ENCODE measurements at regions not wholly inside any gene's neighbourhood (a gene's known extent, or its start where the extent isn't known, plus 50 kb on each side); places are given as distances from the start of the nearest gene placed in this dataset.

DNA sequence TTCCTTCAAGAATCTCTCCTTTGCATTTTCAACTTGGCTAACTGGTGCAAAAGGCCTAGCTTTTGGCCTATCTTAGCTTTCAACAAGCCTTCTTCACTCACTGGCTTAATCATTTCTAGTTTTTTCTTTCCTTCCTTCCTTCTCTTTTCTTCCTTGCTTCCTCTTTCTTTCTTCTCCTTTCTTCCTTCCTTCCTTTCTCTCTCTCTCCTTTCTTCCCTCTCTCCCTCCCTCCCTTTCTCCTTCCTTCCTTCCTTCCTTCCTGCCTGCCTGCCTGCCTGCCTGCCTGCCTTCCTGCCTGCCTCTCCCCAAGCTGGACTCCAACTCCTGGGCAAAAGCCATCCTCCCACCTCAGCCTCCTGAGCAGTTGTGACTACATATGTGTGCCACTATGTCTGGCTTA lies 176.2 kb upstream of the APCDD1 start (continued):
- TF ChIP-seq, protein P1, sequence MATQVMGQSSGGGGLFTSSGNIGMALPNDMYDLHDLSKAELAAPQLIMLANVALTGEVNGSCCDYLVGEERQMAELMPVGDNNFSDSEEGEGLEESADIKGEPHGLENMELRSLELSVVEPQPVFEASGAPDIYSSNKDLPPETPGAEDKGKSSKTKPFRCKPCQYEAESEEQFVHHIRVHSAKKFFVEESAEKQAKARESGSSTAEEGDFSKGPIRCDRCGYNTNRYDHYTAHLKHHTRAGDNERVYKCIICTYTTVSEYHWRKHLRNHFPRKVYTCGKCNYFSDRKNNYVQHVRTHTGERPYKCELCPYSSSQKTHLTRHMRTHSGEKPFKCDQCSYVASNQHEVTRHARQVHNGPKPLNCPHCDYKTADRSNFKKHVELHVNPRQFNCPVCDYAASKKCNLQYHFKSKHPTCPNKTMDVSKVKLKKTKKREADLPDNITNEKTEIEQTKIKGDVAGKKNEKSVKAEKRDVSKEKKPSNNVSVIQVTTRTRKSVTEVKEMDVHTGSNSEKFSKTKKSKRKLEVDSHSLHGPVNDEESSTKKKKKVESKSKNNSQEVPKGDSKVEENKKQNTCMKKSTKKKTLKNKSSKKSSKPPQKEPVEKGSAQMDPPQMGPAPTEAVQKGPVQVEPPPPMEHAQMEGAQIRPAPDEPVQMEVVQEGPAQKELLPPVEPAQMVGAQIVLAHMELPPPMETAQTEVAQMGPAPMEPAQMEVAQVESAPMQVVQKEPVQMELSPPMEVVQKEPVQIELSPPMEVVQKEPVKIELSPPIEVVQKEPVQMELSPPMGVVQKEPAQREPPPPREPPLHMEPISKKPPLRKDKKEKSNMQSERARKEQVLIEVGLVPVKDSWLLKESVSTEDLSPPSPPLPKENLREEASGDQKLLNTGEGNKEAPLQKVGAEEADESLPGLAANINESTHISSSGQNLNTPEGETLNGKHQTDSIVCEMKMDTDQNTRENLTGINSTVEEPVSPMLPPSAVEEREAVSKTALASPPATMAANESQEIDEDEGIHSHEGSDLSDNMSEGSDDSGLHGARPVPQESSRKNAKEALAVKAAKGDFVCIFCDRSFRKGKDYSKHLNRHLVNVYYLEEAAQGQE (IDR thresholded peaks at IDR 0.05; ENCODE audit: unreplicated experiment) = no peak
- TF ChIP-seq NANOG (IDR thresholded peaks at IDR 0.05; ENCODE audit: borderline replicate concordance) (no peak), JUNB (IDR thresholded peaks at IDR 0.05; ENCODE audit: unreplicated experiment) (no peak)

DNA sequence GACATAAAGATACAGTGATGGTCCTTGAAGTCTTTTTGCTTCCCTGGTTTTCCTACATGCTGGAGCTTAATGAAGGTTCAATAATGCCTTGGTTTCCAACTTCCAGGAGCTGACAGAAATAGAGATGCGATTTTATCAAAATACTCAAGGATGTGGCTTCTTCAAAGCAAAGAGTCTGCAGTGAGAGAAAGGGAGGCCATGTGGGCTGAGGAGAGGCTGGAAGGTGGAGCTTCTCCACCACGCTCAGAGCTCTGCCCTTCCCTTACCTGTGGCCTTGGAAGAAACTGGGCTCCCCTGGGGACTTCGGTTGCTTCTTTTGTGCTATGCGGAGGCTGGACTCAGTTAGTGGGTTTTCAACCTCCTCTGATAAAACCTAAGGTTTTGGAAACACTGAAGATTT lies 175.0 kb upstream of the APCDD1 start:
- H3K9me3 Mint-ChIP-seq = no peaks in the 10 kb centered on the region
- no peak overlapping the region for H3K27ac ChIP-seq (ENCODE audit: low read depth)
- ATAC-seq (no peak), DNase-seq (ENCODE audit: low spot score) (no peak)
- no peaks in the 10 kb centered on the region for H4K20me1 ChIP-seq (replicated peaks; ENCODE audit: insufficient read depth)
- H3K9me2 ChIP-seq (ENCODE audit: insufficient read depth) = peaks cover 9% of the 10 kb centered on the region; the same call in 1 of the 2 replicates
- no peak overlapping the region for H3K4me3 Mint-ChIP-seq
- TF ChIP-seq POLR2AphosphoS5 (IDR thresholded peaks at IDR 0.05; ENCODE audit: low read depth) (no peak), JUNB (IDR thresholded peaks at IDR 0.05; ENCODE audit: unreplicated experiment) (no peak), NANOG (IDR thresholded peaks at IDR 0.05; ENCODE audit: borderline replicate concordance) (no peak), CREB1 (CRISPR knock-in tag; IDR thresholded peaks at IDR 0.05; ENCODE audit: low read depth) (no peak), ZNF331 (CRISPR knock-in tag; IDR thresholded peaks at IDR 0.05; ENCODE audit: low read depth) (no peak), EZH2 (IDR thresholded peaks at IDR 0.05; ENCODE audit: low read depth, unreplicated experiment) (no peak), EZH2phosphoT487 (IDR thresholded peaks at IDR 0.05; ENCODE audit: unreplicated experiment) (no peak), ZNF114 (CRISPR knock-in tag; IDR thresholded peaks at IDR 0.05) (no peak)
- TF ChIP-seq, protein P2, sequence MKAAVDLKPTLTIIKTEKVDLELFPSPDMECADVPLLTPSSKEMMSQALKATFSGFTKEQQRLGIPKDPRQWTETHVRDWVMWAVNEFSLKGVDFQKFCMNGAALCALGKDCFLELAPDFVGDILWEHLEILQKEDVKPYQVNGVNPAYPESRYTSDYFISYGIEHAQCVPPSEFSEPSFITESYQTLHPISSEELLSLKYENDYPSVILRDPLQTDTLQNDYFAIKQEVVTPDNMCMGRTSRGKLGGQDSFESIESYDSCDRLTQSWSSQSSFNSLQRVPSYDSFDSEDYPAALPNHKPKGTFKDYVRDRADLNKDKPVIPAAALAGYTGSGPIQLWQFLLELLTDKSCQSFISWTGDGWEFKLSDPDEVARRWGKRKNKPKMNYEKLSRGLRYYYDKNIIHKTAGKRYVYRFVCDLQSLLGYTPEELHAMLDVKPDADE (IDR thresholded peaks at IDR 0.05) = no peak
- TF ChIP-seq, protein P3, sequence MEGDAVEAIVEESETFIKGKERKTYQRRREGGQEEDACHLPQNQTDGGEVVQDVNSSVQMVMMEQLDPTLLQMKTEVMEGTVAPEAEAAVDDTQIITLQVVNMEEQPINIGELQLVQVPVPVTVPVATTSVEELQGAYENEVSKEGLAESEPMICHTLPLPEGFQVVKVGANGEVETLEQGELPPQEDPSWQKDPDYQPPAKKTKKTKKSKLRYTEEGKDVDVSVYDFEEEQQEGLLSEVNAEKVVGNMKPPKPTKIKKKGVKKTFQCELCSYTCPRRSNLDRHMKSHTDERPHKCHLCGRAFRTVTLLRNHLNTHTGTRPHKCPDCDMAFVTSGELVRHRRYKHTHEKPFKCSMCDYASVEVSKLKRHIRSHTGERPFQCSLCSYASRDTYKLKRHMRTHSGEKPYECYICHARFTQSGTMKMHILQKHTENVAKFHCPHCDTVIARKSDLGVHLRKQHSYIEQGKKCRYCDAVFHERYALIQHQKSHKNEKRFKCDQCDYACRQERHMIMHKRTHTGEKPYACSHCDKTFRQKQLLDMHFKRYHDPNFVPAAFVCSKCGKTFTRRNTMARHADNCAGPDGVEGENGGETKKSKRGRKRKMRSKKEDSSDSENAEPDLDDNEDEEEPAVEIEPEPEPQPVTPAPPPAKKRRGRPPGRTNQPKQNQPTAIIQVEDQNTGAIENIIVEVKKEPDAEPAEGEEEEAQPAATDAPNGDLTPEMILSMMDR (conservative IDR thresholded peaks at IDR 0.05; ENCODE audit: low read depth in 2 of 2) = no peak
- no peaks in the 10 kb centered on the region for H3K27me3 ChIP-seq (ENCODE audit: insufficient read depth)
- H3K27ac Mint-ChIP-seq = no peak overlapping the region
- no peaks in the 10 kb centered on the region for H3K36me3 Mint-ChIP-seq (ENCODE audit: low read depth)
- no peak overlapping the region for H3K4me3 ChIP-seq
- H3K4me1 ChIP-seq (ENCODE audit: insufficient read depth) = no peaks in the 10 kb centered on the region
- H3K4me2 ChIP-seq = no peak overlapping the region
- H3F3A ChIP-seq (replicated peaks; ENCODE audit: low read depth) = no peaks in the 10 kb centered on the region
- peak overlapping the region; percentile 43; the same call in 1 of the 2 replicates for H2AFZ ChIP-seq
- H3K27me3 Mint-ChIP-seq (ENCODE audit: insufficient read depth, low read depth, poor library complexity) = peaks cover 10% of the 10 kb centered on the region
- H3K4me1 Mint-ChIP-seq = no peaks in the 10 kb centered on the region; the same call in 2 of the 3 replicates
- no peaks in the 10 kb centered on the region for H3K79me2 ChIP-seq (replicated peaks; ENCODE audit: insufficient read depth)
- no peaks in the 10 kb centered on the region for H3K36me3 ChIP-seq (ENCODE audit: insufficient read depth)
